Mesendoderm (in vitro differentiated cells): ENCODE measurements at regions not wholly inside any gene's neighbourhood (a gene's known extent, or its start where the extent isn't known, plus 50 kb on each side); places are given as distances from the start of the nearest gene placed in this dataset.

Experiments
- DNase-seq: peaks from one replicate; pipeline ENCODE4 v3.0.0; 2013
- H2AK5ac ChIP-seq: 2 replicates; pipeline ENCODE4 v1.6.1; 2013; ENCODE audit warnings: low read length, inconsistent platforms
- H2BK120ac ChIP-seq: 2 replicates; pipeline ENCODE4 v1.6.1; 2013; ENCODE audit warnings: low read depth, mild to moderate bottlenecking, low read length, moderate library complexity, mixed read lengths
- H2BK15ac ChIP-seq: replicated peaks from 2 replicates; pipeline ENCODE4 v1.6.1; 2013; ENCODE audit warnings: low read depth, mild to moderate bottlenecking, moderate library complexity
- H2BK5ac ChIP-seq: 2 replicates; pipeline ENCODE4 v1.6.1; 2013; ENCODE audit warnings: low read length, inconsistent platforms
- H3K18ac ChIP-seq: 2 replicates; pipeline ENCODE4 v1.6.1; 2013; ENCODE audit warnings: mild to moderate bottlenecking, low read length, mixed read lengths
- H3K23ac ChIP-seq: one replicate; pipeline ENCODE4 v1.6.1; 2013; ENCODE audit warnings: low read length
- H3K27ac ChIP-seq: 2 replicates; pipeline ENCODE4 v1.5.1; 2013; ENCODE audit warnings: low read depth, mild to moderate bottlenecking, inconsistent platforms, low read length, moderate library complexity
- H3K27me3 ChIP-seq: 2 replicates; pipeline ENCODE4 v1.6.1; 2013; ENCODE audit warnings: low read length, control low read depth, mild to moderate bottlenecking, inconsistent platforms; ENCODE audit not compliant: insufficient read depth, poor library complexity
- H3K36me3 ChIP-seq: 2 replicates; pipeline ENCODE4 v1.6.1; 2013; ENCODE audit warnings: low read length, inconsistent platforms; ENCODE audit not compliant: control insufficient read depth, insufficient read depth
- H3K4ac ChIP-seq: one replicate; pipeline ENCODE4 v1.6.1; 2013; ENCODE audit warnings: low read depth, mild to moderate bottlenecking, low read length, moderate library complexity
- H3K4me1 ChIP-seq: 2 replicates; pipeline ENCODE4 v1.6.1; 2013; ENCODE audit warnings: low read depth, low read length, inconsistent platforms; ENCODE audit not compliant: control insufficient read depth
- H3K4me2 ChIP-seq: 2 replicates; pipeline ENCODE4 v1.6.1; 2013; ENCODE audit warnings: low read length
- H3K4me3 ChIP-seq: 2 replicates; pipeline ENCODE4 v1.5.1; 2013; ENCODE audit warnings: mild to moderate bottlenecking, low read length
- H3K56ac ChIP-seq: one replicate; pipeline ENCODE4 v1.6.1; 2013; ENCODE audit warnings: low read length
- H3K79me1 ChIP-seq: 2 replicates; pipeline ENCODE4 v1.6.1; 2013; ENCODE audit warnings: low read length, inconsistent platforms
- H3K79me2 ChIP-seq: 2 replicates; pipeline ENCODE4 v1.6.1; 2013; ENCODE audit warnings: mild to moderate bottlenecking, low read length; ENCODE audit not compliant: control insufficient read depth, insufficient read depth
- H3K9ac ChIP-seq: 2 replicates; pipeline ENCODE4 v1.6.1; 2013; ENCODE audit warnings: low read length, inconsistent platforms
- H4K5ac ChIP-seq: one replicate; pipeline ENCODE4 v1.6.1; 2013; ENCODE audit warnings: low read length
- H4K8ac ChIP-seq: one replicate; pipeline ENCODE4 v1.6.1; 2013; ENCODE audit warnings: low read depth, mild to moderate bottlenecking, control low read depth, low read length, moderate library complexity
- WGBS: extraction: QIAGEN DNeasy Blood & Tissue Kit; methylation state at CpG from one replicate; pipeline ENCODE4 v1.1.7; 2013; ENCODE audit warnings: low lambda C conversion rate, missing lambda C conversion rate; ENCODE audit not compliant: insufficient coverage; ENCODE audit errors: extremely low coverage; 5-methylcytosine and 5-hydroxymethylcytosine counted together

GRCh38 chr16:25419681-25420080, 162.0 kb upstream of the ZKSCAN2 start:
- H3K4me2 ChIP-seq = no peak overlapping the region
- no peak overlapping the region for H3K18ac ChIP-seq
- H2AK5ac ChIP-seq = no peak overlapping the region
- H4K5ac ChIP-seq = no peak overlapping the region
- no peak overlapping the region for H2BK120ac ChIP-seq
- no CpG with 5 or more reads among the region's 3 CpGs for WGBS
- no peaks in the 10 kb centered on the region for H3K4me1 ChIP-seq
- no peak overlapping the region for H3K4me3 ChIP-seq
- no peak for DNase-seq
- no peak overlapping the region for H3K27ac ChIP-seq
- H2BK5ac ChIP-seq = no peak overlapping the region
- H3K23ac ChIP-seq = no peak overlapping the region
- H3K27me3 ChIP-seq = no peaks in the 10 kb centered on the region
- H4K8ac ChIP-seq = no peak overlapping the region
- H3K4ac ChIP-seq = no peak overlapping the region
- H3K9ac ChIP-seq = no peak overlapping the region
- no peak overlapping the region for H2BK15ac ChIP-seq
- no peaks in the 10 kb centered on the region for H3K36me3 ChIP-seq
- no peaks in the 10 kb centered on the region for H3K79me2 ChIP-seq
- no peaks in the 10 kb centered on the region for H3K79me1 ChIP-seq
- H3K56ac ChIP-seq = no peak overlapping the region

GRCh38 chr16:25419153-25419552, 161.5 kb upstream of the ZKSCAN2 start:
- DNase-seq = no peak
- Histone ChIP-seq H4K5ac (no peak overlapping the region), H4K8ac (no peak overlapping the region), H3K56ac (no peak overlapping the region), H3K4me3 (no peak overlapping the region), H3K36me3 (no peaks in the 10 kb centered on the region), H3K4me2 (no peak overlapping the region), H3K27me3 (no peaks in the 10 kb centered on the region), H2BK5ac (no peak overlapping the region), H3K9ac (no peak overlapping the region), H3K79me2 (no peaks in the 10 kb centered on the region), H3K23ac (no peak overlapping the region), H3K4ac (no peak overlapping the region), H3K27ac (no peak overlapping the region), H2BK120ac (no peak overlapping the region), H3K79me1 (no peaks in the 10 kb centered on the region), H2AK5ac (no peak overlapping the region), H3K4me1 (no peaks in the 10 kb centered on the region), H2BK15ac (no peak overlapping the region), H3K18ac (no peak overlapping the region)

GRCh38 chr16:25416002-25416401, 158.4 kb upstream of the ZKSCAN2 start:
- Histone ChIP-seq H2BK15ac (no peak overlapping the region), H3K79me1 (no peaks in the 10 kb centered on the region), H4K5ac (no peak overlapping the region), H3K79me2 (no peaks in the 10 kb centered on the region), H2BK5ac (no peak overlapping the region), H3K18ac (no peak overlapping the region), H3K27me3 (no peaks in the 10 kb centered on the region), H3K56ac (no peak overlapping the region), H3K4me2 (no peak overlapping the region), H3K4me3 (no peak overlapping the region), H2AK5ac (no peak overlapping the region), H3K23ac (no peak overlapping the region), H3K9ac (no peak overlapping the region), H3K4ac (no peak overlapping the region), H3K4me1 (no peaks in the 10 kb centered on the region), H3K36me3 (no peaks in the 10 kb centered on the region), H4K8ac (no peak overlapping the region), H3K27ac (no peak overlapping the region), H2BK120ac (no peak overlapping the region)
- DNase-seq = no peak
- WGBS = 100% methylated on average over 2 of the region's 2 CpGs

- H2AK5ac ChIP-seq = no peak overlapping the region
- H3K23ac ChIP-seq = no peak overlapping the region
- no CpG with 5 or more reads among the region's 1 CpG for WGBS
- H2BK5ac ChIP-seq = no peak overlapping the region
- H3K79me2 ChIP-seq = no peaks in the 10 kb centered on the region
- H3K4me3 ChIP-seq = no peak overlapping the region
- no peak overlapping the region for H2BK120ac ChIP-seq
- H3K4me2 ChIP-seq = no peak overlapping the region
- no peak overlapping the region for H4K5ac ChIP-seq
- no peak overlapping the region for H3K56ac ChIP-seq
- H3K18ac ChIP-seq = no peak overlapping the region
- H3K9ac ChIP-seq = no peak overlapping the region
- H2BK15ac ChIP-seq = no peak overlapping the region
- no peaks in the 10 kb centered on the region for H3K79me1 ChIP-seq
- no peaks in the 10 kb centered on the region for H3K36me3 ChIP-seq
- no peak overlapping the region for H3K27ac ChIP-seq
- no peak overlapping the region for H3K4ac ChIP-seq
- no peak overlapping the region for H4K8ac ChIP-seq
- no peaks in the 10 kb centered on the region for H3K27me3 ChIP-seq
- no peak for DNase-seq
- H3K4me1 ChIP-seq = no peaks in the 10 kb centered on the region
Observed at GRCh38 chr16:25413975-25414374, 156.3 kb upstream of the ZKSCAN2 start.

GRCh38 chr16:25413133-25413532, 155.5 kb upstream of the ZKSCAN2 start:
- H2BK120ac ChIP-seq = no peak overlapping the region
- no peak for DNase-seq
- H3K4ac ChIP-seq = no peak overlapping the region
- H4K5ac ChIP-seq = no peak overlapping the region
- H3K27ac ChIP-seq = no peak overlapping the region
- H3K4me1 ChIP-seq = no peaks in the 10 kb centered on the region
- H3K4me3 ChIP-seq = no peak overlapping the region
- H3K56ac ChIP-seq = no peak overlapping the region
- H3K79me2 ChIP-seq = no peaks in the 10 kb centered on the region
- no peaks in the 10 kb centered on the region for H3K36me3 ChIP-seq
- no peak overlapping the region for H3K4me2 ChIP-seq
- H3K79me1 ChIP-seq = no peaks in the 10 kb centered on the region
- H2BK5ac ChIP-seq = no peak overlapping the region
- H3K23ac ChIP-seq = no peak overlapping the region
- no peak overlapping the region for H2BK15ac ChIP-seq
- H4K8ac ChIP-seq = no peak overlapping the region
- no peak overlapping the region for H3K9ac ChIP-seq
- H2AK5ac ChIP-seq = no peak overlapping the region
- no peak overlapping the region for H3K18ac ChIP-seq
- no peaks in the 10 kb centered on the region for H3K27me3 ChIP-seq

GRCh38 chr16:25411396-25412081, 153.9 kb upstream of the ZKSCAN2 start:
- no peak for DNase-seq
- no peak overlapping the region for H3K9ac ChIP-seq
- H3K56ac ChIP-seq = no peak overlapping the region
- H4K8ac ChIP-seq = no peak overlapping the region
- H2BK15ac ChIP-seq = no peak overlapping the region
- no peak overlapping the region for H2AK5ac ChIP-seq
- H3K4me3 ChIP-seq = no peak overlapping the region
- H3K4me2 ChIP-seq = no peak overlapping the region
- no CpG with 5 or more reads among the region's 8 CpGs for WGBS
- H3K4ac ChIP-seq = no peak overlapping the region
- no peak overlapping the region for H2BK120ac ChIP-seq
- H2BK5ac ChIP-seq = no peak overlapping the region
- H3K79me1 ChIP-seq = no peaks in the 10 kb centered on the region
- H3K18ac ChIP-seq = no peak overlapping the region
- no peak overlapping the region for H3K23ac ChIP-seq
- H3K36me3 ChIP-seq = no peaks in the 10 kb centered on the region
- no peaks in the 10 kb centered on the region for H3K79me2 ChIP-seq
- H4K5ac ChIP-seq = no peak overlapping the region
- H3K27me3 ChIP-seq = no peaks in the 10 kb centered on the region
- no peaks in the 10 kb centered on the region for H3K4me1 ChIP-seq
- no peak overlapping the region for H3K27ac ChIP-seq
